GM19023 (cell line): ENCODE measurements at regions not wholly inside any gene's neighbourhood (a gene's known extent, or its start where the extent isn't known, plus 50 kb on each side); places are given as distances from the start of the nearest gene placed in this dataset.
"Not testable (repeated sequence)": the region's sequence is repeated elsewhere in the genome, so short reads cannot be mapped to it uniquely, and the experiment has no call there.

Experiments
- ATAC-seq: cut with Tn5 transposase; IDR thresholded peaks from one replicate; pipeline ENCODE4 v1.9.1; 2021; ENCODE audit warnings: mild to moderate bottlenecking, moderate library complexity; ENCODE audit not compliant: unreplicated experiment

DNA sequence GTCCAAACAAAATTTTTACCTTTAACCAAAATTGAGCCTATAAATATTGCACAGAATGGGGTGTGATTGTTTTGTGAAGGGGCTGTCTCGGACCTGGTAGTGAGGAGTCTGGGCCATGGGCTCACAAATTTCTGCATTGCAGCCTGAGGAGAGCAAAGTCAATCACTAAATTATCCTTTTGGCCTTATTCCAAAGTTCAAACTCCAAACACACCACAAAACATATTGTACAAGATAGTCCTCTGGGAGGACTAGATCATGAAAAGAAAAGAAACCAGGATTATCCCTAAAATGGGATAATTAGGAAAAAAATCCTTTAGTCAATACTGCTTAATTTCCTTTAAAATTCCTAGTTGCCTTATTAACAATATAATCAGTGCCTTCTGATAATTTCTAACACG lies 115.5 kb downstream of the BUB3 start:
- no peak for ATAC-seq

DNA sequence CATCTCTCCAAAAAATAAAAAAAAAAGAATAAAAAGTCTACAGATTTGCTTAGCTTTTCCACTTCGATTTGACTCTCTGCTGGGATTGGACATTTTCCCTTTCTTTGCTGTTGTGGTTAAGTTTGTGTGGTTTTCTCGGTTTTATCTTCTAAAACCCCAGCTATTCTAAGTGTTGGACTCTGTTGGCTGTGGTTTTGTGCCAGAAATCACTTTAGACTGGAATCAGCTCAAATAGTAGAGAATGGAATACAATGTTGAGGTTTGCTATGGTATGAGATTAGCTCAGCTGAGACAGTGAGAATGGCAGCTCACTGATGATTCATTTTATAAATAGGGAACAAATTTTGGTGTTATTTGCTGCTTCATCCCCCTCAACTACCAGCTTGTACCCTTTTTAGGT lies 116.0 kb downstream of the BUB3 start:
- ATAC-seq, result no peak

DNA sequence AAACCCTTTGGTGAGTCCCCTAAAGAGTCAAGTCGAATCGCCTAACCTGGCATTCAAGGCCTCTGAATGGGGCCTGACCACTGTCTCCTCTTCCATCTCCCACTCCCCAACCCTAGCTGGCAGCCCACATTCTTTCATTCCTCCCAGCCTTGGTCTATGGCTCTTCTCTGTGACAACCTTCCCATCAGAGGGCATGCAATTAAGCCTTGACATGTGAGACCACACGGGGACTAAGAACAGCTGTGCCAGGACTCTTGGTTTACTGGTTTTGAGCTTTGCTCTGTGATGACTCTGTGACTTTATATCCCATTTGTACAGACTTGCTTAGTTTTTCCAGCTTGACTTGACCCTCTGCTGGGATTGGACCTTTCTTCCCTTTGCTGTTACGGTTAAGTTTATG lies 116.6 kb downstream of the BUB3 start:
- no peak for ATAC-seq

DNA sequence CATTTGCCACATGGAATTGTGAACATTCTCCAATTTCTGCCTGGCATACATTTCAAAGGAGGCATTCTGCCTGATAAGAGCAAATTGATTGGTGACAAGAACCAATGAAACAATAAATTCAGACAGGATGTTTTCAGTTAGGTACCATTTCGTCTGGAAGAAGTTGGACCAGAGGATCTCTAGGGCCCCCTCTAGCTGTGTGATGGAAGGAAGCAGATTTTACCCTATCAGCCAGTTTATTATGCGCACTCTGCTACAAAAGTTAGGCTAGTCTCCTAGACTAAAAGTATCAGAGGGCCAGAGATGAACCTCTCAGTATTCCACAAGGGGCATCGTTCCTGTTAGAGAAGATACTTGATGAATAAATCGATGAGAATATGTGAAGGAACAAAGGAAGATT lies 118.0 kb downstream of the BUB3 start:
- ATAC-seq, result no peak

DNA sequence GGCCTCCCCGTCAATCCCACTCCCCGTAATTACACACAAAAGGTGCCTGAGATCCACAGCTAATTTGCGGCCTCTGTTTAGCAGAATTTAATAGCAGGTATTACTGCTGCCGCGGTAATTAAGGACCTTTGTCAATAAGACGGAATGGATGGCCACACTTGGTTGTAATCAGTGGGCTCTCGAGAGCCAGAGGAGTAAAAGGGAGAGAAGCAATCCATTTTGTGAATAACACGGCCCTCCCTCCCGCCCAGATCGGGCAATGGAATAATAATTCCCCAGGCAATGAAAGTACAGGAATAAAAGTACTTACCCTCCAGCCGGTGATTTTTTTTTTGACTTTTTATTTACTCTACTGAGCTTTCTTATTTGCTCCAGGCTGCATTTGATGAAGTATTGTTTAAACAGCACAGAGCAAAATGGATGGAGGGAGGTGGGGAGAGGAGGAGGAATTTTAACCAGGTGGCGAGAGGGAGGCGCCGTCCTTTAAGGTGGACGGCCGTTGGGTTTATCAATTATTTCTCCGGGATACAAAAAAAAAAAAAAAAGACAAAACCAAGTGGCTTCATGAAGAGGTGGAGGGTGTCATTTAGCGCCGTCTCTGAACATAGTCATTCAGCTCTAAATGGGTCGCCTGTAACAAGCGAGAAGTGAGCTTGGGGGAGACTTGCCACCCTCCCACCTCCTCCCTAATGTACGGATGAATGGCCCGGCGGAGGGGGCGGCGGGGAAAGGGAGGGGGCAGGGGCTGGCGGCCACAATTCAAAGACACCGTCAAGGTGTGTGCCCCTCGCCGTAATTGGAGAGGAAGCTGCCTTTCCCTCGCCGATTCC lies 120.3 kb downstream of the BUB3 start:
- no peak for ATAC-seq

DNA sequence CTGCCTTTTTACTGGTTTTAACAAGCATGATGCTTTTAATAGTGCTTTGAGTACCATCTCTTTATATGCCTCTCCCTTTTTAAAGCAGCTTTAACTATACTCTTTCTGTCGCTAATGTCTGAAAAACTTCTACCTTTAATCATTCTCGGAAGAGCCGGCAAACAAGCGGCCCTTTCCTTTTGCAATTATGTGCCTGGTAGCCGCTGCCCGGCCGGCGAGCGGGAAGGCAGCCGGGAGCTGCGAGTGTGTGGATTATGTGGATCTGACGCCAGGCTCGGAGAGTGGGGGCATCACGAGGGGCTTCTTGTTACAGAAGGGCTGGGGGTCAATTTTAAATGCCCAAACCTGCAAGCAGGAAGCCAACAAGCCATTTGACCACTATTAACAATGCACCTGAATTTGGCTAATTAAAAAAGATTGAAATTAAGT lies 120.9 kb downstream of the BUB3 start:
- ATAC-seq, result no peak

DNA sequence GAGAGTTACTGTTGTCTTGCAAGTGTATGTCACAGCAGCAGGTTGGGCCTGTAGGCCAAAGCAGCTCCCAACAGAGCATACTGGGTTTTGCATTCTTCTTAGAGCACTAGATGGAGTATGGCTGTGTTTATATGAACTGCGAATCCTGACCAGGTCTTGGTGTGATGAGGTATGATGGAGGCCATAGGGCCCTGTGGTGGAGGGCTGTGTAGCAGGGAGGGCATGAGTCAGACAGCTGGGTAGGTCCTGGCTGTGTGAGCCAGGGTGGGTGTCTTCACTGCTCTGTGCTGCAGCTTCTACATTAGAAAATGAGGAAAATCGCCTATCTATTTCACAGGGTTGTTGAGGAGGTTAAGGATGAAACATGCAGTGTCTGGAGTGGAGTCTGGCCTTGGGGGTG lies 124.2 kb downstream of the BUB3 start:
- ATAC-seq, result no peak

DNA sequence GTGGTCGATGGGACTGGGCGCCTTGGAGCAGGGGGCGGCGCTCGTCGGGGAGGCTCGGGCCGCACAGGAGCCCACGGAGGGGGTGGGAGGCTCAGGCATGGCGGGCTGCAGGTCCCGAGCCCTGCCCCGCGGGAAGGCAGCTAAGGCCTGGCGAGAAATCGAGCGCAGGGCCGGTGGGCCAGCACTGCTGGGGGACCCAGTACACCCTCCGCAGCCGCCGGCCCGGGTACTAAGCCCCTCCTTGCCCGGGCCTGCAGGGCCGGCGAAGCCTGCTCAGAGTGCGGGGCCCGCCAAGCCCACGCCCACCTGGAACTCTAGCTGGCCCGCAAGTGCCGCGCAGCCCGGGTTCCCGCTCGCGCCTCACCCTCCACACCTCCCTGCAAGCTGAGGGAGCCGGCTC lies 129.2 kb downstream of the BUB3 start:
- ATAC-seq, result not testable (repeated sequence)

DNA sequence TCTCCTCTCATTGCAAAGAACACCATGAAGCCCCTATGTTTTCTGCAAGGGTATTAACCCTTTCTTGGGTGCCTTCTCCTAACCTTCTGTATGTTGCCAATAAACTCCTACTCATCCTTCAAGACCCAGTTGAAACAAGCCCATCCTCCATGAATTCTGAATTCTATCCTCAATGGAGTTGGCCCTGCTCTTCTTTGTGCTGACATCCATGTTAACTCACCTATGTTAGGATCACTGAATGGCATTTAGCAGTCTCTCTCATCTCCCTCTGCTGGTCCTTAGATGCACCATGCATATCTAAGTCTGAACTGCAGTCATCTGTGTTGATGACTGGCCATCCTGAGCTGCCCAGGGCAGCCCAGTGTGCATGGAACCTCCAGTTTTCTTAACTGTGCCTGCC lies 129.8 kb downstream of the BUB3 start:
- no peak for ATAC-seq

DNA sequence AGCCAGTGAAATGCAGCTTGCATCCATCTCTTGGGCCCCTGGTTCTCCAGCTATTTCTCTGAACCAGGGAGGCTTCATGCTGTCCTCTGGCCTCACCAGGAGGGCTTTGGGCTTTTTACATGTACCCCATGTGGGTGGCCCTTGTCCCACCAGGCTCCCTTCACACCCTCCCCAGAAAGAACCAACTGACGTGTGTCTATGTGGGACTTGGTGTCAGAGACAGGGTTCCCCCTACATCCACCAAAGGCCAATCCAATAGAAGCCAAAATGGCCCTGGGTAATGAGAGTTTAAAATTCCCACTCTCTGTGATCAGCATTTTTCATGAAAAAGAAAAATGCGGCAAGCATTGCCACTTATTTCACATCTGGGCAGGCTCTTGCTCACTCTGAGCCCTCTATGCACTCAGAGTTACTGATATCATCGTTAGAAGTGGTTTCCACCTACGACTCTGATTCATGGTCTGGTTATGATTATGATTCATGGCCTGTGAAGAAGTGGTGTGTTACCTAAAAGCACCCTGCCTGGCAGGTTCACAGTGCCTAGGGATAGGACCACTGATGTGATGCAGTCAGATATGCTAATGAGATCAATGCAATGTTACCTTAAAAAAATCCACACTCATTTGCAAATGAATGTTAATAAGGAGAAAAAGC lies 133.5 kb downstream of the BUB3 start:
- ATAC-seq, result no peak

DNA sequence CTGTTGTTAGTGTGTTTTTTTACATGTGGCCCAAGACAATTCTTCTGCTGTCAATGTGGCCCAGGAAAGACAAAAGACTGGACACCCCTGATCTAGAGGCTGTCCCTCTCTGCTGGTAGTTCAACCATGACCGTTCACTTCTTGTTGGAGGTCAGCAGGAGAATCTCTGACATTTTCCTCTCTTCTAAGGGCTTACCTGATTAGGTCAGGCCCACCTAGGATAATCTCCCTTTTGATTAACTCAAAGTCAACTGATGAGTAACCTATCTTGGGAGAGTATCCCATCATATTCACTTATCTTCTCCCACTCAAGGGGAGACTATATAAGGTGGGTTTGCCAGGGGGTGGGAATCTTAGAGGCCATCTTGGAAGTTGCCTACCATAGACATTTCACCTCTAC lies 135.2 kb downstream of the BUB3 start:
- ATAC-seq, result no peak

DNA sequence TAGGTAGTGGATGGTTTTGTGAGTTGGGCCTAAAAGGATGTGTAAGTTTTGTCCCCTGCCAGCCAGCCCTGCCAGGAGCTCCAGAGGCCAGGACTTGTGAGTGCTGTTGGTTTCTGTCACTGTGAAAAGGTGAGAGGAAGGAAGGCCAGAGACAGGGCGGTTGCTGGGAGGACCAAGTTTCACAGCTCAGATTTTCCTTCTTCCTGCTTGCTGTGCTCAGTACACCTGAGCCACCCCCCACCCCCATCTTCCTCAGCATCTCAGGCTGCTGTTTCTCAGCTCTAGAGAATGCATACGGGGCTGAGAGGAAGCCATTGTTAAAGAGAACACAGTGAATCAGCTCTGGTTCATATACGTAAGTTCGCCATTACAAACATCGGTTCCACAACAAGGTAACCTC lies 139.9 kb downstream of the BUB3 start:
- no peak for ATAC-seq

DNA sequence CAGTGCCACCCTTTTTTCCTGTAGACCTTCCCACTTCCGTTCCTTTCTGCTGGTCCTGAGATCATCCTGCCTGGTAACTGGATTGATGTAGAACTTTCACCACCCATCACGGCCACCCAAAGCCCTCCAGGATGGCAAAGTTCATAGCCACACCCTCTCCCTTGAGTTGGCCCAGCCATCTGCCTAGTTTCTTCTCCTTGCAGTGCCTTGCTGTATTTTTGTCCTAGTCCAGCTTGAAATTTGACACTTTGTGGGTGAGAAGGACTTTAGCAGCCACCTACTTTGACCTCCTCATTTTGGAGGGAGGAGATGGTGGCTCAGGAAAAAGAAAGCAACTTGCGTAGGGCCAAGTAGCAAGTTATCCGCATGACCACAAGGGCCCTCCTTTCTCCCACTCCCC lies 140.7 kb downstream of the BUB3 start:
- no peak for ATAC-seq

DNA sequence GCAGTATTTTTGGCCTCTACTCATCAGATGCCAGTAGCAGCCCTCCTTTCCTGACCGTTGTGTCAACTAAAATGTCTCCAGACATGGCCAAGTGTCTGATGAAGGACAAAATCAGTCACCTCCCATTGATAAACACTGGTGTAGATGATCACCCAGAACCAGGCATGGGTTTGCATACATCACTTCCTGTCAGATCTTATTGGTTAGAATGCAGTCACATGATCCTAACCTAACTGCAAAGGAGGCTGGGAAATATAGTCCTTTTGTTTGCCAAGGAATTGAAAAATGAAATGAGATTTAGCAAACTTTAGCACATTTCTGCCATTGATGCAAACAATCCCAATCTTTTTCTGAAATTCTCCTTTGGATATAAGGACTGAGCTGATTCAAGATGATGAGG lies 141.4 kb downstream of the BUB3 start:
- no peak for ATAC-seq

DNA sequence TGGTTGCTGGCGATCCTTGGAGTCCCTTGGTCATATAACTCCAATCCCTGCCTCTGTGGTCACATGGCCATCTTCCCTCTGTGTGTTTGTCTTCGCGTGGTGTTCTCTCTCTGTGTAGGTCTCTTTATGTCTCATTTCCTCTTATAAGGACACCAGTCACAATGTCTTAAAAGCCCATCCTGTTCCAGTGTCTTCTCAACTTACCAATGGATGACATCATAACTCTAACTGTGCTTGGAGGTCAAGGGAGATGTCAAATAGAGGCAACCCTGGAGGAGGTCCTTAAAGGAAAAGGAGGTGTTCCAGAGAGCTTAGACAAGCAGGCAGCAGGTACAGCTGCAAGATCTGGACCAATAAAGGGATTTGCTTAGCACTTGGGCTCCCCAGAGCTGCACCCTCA lies 143.0 kb downstream of the BUB3 start:
- no peak for ATAC-seq

DNA sequence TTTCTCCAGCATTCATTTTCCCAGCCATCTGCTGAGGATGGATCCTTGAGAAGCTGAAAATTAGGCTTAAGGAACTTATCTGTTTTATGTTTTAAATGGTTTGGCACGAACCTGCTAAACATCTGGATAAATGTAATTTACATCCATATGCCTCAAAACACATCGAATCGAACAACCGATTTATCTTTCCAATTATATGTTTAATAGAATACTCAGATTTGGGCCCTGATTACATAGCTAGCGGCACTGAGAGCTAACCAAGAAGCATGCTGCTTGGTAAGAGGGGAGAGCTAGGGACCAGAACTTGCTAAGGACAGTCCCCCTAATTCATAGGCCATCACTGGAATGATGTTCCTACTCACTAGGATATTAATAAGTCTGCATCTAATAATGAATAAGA lies 144.4 kb downstream of the BUB3 start:
- no peak for ATAC-seq

DNA sequence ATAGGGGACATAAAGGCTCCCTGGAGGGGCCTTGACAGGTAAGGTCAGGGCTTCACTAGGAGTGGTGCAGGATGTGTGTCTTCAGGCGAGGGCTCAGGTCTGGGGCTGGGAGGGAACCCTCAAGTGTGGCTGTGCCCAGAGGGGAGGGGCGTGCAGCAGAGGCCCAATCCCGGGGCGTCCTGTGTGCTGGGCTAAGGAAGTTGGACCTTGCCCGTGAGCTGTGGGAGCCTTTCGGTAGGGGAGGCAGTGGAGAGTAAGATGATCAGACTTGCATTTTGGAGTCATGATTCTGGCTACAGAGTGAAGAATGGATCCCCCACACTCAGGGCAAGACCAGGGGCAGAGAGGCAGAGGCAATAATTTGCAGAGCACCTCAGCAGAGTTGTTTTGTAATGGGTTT lies 145.4 kb downstream of the BUB3 start:
- ATAC-seq, result no peak

DNA sequence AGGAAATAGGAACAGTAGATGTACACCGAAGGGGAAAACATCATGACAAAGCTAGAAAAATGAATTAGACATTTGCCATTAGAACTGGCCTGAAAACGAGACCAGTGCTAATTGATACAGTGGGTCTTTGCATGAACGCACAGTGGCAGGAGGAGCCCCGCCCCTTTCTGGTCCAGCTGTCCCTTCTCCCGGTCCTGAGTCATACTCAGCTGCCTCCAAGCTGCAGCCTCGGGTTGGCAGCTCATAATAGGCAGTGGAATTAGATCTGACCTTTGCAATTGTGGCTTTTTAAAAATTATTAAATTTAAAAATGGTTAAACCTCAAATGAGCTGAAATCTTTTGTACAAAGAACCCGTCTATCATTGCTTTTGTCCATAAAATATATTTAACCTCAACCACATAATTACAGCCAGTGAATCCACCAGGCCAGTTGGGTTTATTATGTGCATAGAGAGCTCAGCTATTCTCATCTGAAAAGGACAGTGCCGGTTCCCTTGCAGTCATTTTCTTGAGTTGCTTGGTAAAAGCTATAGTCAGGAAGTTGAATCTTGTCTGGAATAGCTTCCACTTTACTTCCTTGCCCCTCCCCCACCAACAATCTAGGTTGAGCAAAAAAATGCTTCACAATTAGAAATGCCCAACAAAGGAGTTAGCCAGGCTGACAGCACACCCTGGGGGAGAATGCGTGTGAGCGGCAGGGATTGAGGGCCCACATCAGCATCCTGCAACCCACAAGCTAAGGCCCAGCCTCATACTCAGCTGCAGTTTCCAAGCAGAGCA lies 147.1 kb downstream of the BUB3 start:
- no peak for ATAC-seq

DNA sequence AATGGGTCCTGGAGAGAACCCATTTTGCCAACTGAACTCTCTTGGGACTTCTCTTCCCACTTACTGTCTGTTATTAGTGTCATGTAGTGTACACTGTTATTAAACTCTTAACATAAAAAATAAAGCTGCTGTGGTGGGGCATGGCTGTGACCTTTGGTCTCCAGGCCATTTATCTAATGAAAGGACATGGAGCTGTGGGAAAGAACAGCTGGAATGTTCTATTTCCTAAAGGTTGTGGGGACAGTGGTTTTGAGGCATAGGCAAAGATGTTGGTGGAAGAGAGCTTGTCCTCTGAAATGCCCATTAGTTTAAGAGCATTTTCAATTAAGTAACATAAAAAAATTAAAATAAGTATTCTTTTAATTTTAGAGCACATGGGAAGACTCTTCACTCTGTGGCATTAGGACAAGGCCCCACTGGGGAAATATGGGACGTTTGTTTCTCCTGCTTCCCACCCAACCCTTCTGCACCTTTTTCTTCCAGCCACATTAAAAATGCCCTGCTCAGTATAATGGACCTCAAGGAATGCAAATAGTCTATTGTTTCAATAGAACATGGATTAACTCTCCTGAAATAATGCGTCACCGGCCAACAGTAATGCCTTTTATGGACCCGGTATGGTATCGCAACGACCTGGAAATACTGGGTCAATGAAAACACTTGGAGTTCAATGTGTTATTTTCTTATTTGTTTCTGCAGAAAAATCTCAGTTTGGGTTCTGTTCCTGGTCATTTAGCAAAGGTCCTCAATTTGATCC lies 149.6 kb downstream of the BUB3 start:
- ATAC-seq, result no peak

DNA sequence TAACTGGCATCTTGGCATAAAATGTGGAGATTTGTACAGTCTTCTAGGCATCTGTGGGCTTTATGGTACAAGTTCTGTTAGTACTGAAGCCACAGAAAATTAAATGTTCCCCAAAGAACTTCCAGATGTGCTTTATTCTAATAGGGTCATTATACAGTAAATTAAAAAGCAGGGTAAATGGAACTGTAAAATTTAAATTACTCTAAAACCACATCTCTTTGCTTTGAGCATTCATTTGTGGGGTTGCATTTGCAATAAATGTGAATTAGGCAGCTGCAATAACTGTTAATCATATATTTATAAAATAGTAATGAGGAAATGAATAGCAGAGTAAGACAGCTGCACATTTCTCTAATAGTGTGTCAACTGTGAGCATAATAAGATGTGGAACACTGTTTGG lies 151.5 kb downstream of the BUB3 start:
- no peak for ATAC-seq

DNA sequence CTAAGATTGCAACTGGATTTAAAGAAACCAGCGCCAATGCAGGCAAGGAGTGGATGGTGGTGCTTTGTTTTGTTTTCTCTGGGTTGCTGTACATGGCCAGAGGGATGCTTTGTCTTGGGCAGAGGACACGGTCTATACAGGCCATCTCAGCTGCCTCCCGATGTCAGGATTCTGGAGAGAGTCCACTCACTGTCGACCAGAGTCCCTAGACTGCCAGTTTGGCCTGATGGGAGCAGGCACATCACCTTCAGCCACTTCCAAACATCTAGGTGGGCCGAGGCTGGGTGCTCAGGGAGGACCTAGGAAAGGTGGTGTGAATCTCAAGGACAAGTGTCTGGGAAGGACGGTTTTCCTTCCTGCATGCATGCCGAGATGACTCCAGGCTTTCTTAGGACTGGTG lies 152.1 kb downstream of the BUB3 start:
- ATAC-seq, result no peak
